Lung (tissue), 11 donors: ENCODE measurements at regions not wholly inside any gene's neighbourhood (a gene's known extent, or its start where the extent isn't known, plus 50 kb on each side); places are given as distances from the start of the nearest gene placed in this dataset.
"Not testable (repeated sequence)": the region's sequence is repeated elsewhere in the genome, so short reads cannot be mapped to it uniquely, and the experiment has no call there.

Experiments
- ATAC-seq: fragments of 200-7000 bp; cut with Tn5 transposase; one replicate; pipeline ENCODE4 v1.9.1; 2020; ENCODE audit warnings: moderate number of reproducible peaks; ENCODE audit not compliant: insufficient read depth, low FRiP score
- DNase-seq, 3 donors: peaks; one replicate each; pipeline ENCODE4 v3.0.0-alpha.2; 2013 to 2017
- H3K27ac ChIP-seq, 2 donors: one replicate each; pipeline ENCODE4 v1.5.1; 2013; ENCODE audit warnings: mild to moderate bottlenecking in 2 of 2, moderate library complexity in 2 of 2, control low read depth in 1 of 2, inconsistent platforms in 1 of 2, low read depth in 1 of 2, low read length in 1 of 2
- H3K27me3 ChIP-seq, 3 donors: one replicate each; pipeline ENCODE4 v1.5.1; 2013; ENCODE audit warnings: low read length in 2 of 3; ENCODE audit not compliant: control insufficient read depth in 3 of 3, insufficient read depth in 3 of 3
- H3K36me3 ChIP-seq, 4 donors: one replicate each; pipeline ENCODE4 v1.5.1; 2013; ENCODE audit warnings: low read length in 4 of 4, mild to moderate bottlenecking in 1 of 4, moderate library complexity in 1 of 4; ENCODE audit not compliant: control insufficient read depth in 4 of 4, insufficient read depth in 4 of 4
- H3K4me1 ChIP-seq, 5 donors: one replicate each; pipeline ENCODE4 v1.5.1; 2013; ENCODE audit warnings: low read length in 5 of 5, mild to moderate bottlenecking in 2 of 5, moderate library complexity in 1 of 5; ENCODE audit not compliant: control insufficient read depth in 5 of 5, insufficient read depth in 5 of 5
- H3K4me3 ChIP-seq: one replicate; pipeline ENCODE4 v1.5.1; 2013; ENCODE audit warnings: mild to moderate bottlenecking, control low read depth, moderate library complexity
- H3K9ac ChIP-seq, 2 donors: one replicate each; pipeline ENCODE4 v1.5.1; 2013; ENCODE audit warnings: low read length in 2 of 2, control low read depth in 1 of 2; ENCODE audit not compliant: insufficient read depth in 1 of 2
- H3K9me3 ChIP-seq, 4 donors: one replicate each; pipeline ENCODE4 v1.5.1; 2013; ENCODE audit warnings: low read length in 3 of 4, mild to moderate bottlenecking in 1 of 4, moderate library complexity in 1 of 4; ENCODE audit not compliant: control insufficient read depth in 4 of 4, insufficient read depth in 3 of 4
- CTCF ChIP-seq: IDR thresholded peaks from 2 replicates; pipeline ENCODE4 v1.5.1; 2012; ENCODE audit warnings: mild to moderate bottlenecking; ENCODE audit errors: control extremely low read depth, extremely low read depth
- WGBS, 2 donors: extraction: QIAGEN DNeasy Blood & Tissue Kit; methylation state at CpG; one replicate each; pipeline ENCODE4 v1.1.7; 2013; 5-methylcytosine and 5-hydroxymethylcytosine counted together
- donor health status: control.
- donor health status: control.
- donor health status: Bipolar disorder and iron deficiency.
- donor health status: healthy.
- donor health status: DM: yes; HTN: yes; CAD: no.

GRCh38 chr5:57429513-57430120, 53.0 kb downstream of the ACTBL2 start:
- DNase-seq (peak; percentile 38 to 63 (median 56)), ATAC-seq (no peak)
- no peak for TF ChIP-seq CTCF
- peaks cover 0 to 7% (median 4%) of the 10 kb centered on the region in 5 donors for H3K4me1 ChIP-seq
- WGBS, 2 donors, result 86 to 88% methylated on average over 7 of the region's 7 CpGs
- no peak overlapping the region for H3K4me3 ChIP-seq
- H3K9ac ChIP-seq, result no peak overlapping the region
- no peaks in the 10 kb centered on the region for H3K36me3 ChIP-seq
- H3K27ac ChIP-seq, result no peak overlapping the region
- H3K9me3 ChIP-seq, result peaks cover 0 to 4% (median 1%) of the 10 kb centered on the region in 4 donors
- H3K27me3 ChIP-seq, result no peaks in the 10 kb centered on the region

GRCh38 chr5:57429021-57429420, 53.6 kb downstream of the ACTBL2 start:
- H3K9ac ChIP-seq, DNase-seq, H3K4me3 ChIP-seq, H3K4me1 ChIP-seq, H3K27me3 ChIP-seq, H3K27ac ChIP-seq, H3K36me3 ChIP-seq, ATAC-seq, H3K9me3 ChIP-seq: not testable (repeated sequence)
- 89% methylated on average over 2 of the region's 2 CpGs for WGBS, 2 donors

GRCh38 chr5:57422993-57423392, 59.6 kb downstream of the ACTBL2 start:
- no peak for TF ChIP-seq CTCF
- no peaks in the 10 kb centered on the region for H3K36me3 ChIP-seq
- H3K4me3 ChIP-seq, result no peak overlapping the region
- 92 to 96% methylated on average over 17 of the region's 17 CpGs for WGBS, 2 donors
- H3K27ac ChIP-seq, result no peak overlapping the region
- no peaks in the 10 kb centered on the region for H3K27me3 ChIP-seq
- H3K4me1 ChIP-seq, result peaks cover 0 to 2% (median 0%) of the 10 kb centered on the region in 5 donors
- DNase-seq, result no peak
- ATAC-seq, result no peak
- no peak overlapping the region for H3K9ac ChIP-seq
- H3K9me3 ChIP-seq, result peaks cover 0 to 7% (median 0%) of the 10 kb centered on the region in 4 donors

- H3K4me1 ChIP-seq, result peaks cover 0 to 2% (median 0%) of the 10 kb centered on the region in 5 donors
- no peaks in the 10 kb centered on the region for H3K36me3 ChIP-seq
- no peaks in the 10 kb centered on the region for H3K27me3 ChIP-seq
- ATAC-seq, result no peak
- 94 to 96% methylated on average over 21 of the region's 21 CpGs for WGBS, 2 donors
- H3K4me3 ChIP-seq, result no peak overlapping the region
- no peak for DNase-seq
- H3K27ac ChIP-seq, result no peak overlapping the region
- H3K9ac ChIP-seq, result no peak overlapping the region
- H3K9me3 ChIP-seq, result peaks cover 0 to 4% (median 0%) of the 10 kb centered on the region in 4 donors
- TF ChIP-seq CTCF, result no peak
Observed at GRCh38 chr5:57422341-57422740, 60.3 kb downstream of the ACTBL2 start.
